ENCODE measurements at regions not wholly inside any gene's neighbourhood (a gene's known extent, or its start where the extent isn't known, plus 50 kb on each side); places are given as distances from the start of the nearest gene placed in this dataset.

DNA sequence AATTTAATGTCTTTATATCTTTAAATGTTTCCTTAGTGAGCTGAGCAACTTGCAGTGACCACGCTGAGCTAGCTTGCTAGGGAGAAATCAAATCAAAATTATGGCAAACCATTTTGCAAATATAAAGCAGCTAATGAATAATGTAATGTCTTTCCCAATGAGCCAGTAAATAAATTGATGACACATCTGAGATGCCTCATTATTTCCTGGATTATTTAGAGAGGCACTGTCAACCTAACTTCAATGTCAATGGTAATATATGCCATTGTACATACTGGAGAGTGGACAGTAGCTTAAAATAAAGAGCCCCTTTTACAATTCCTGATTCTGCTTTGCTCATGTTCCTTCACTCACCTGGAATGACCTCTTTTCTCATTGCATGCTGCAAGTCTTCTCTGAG lies 182.6 kb downstream of the PHLDA1 start:
- TF ChIP-seq, protein P1, sequence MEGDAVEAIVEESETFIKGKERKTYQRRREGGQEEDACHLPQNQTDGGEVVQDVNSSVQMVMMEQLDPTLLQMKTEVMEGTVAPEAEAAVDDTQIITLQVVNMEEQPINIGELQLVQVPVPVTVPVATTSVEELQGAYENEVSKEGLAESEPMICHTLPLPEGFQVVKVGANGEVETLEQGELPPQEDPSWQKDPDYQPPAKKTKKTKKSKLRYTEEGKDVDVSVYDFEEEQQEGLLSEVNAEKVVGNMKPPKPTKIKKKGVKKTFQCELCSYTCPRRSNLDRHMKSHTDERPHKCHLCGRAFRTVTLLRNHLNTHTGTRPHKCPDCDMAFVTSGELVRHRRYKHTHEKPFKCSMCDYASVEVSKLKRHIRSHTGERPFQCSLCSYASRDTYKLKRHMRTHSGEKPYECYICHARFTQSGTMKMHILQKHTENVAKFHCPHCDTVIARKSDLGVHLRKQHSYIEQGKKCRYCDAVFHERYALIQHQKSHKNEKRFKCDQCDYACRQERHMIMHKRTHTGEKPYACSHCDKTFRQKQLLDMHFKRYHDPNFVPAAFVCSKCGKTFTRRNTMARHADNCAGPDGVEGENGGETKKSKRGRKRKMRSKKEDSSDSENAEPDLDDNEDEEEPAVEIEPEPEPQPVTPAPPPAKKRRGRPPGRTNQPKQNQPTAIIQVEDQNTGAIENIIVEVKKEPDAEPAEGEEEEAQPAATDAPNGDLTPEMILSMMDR (IDR thresholded peaks at IDR 0.05): no peak
- no peak for TF ChIP-seq POLR2A (IDR thresholded peaks at IDR 0.05)

Data from thyroid gland (tissue), 4 donors.